AG04450 (cell line): ENCODE measurements at regions not wholly inside any gene's neighbourhood (a gene's known extent, or its start where the extent isn't known, plus 50 kb on each side); places are given as distances from the start of the nearest gene placed in this dataset.

ENCODE experiments used
- CTCF ChIA-PET: fragments of 300-600, 350-600 bp; formaldehyde crosslinking; extraction: SDS; loops from one replicate; lab custom pipeline; 2022; ENCODE audit warnings: antibody characterized with exemption, inconsistent platforms; lab: Charles Lee
- POLR2A ChIA-PET: fragments of 350-600 bp; formaldehyde crosslinking; extraction: SDS; loops from one replicate; lab custom pipeline; 2021; ENCODE audit warnings: antibody characterized with exemption, inconsistent platforms; lab: Yijun Ruan, JAX
- DNase-seq: peaks from one replicate; pipeline ENCODE4 v3.0.0-alpha.2; 2011; ENCODE audit warnings: low read depth, low spot score
- H3K27ac ChIP-seq: one replicate; pipeline ENCODE4 v1.5.1; 2012; ENCODE audit warnings: low read depth, low read length, control low read depth
- H3K27me3 ChIP-seq: one replicate; pipeline ENCODE4 v1.6.0; 2012; ENCODE audit warnings: low read length; ENCODE audit not compliant: control insufficient read depth, insufficient read depth
- H3K4me3 ChIP-seq: 2 replicates; pipeline ENCODE4 v1.5.1; 2011; ENCODE audit warnings: mild to moderate bottlenecking, low read depth, low read length, control low read depth
- H3K9me3 ChIP-seq: 2 replicates; pipeline ENCODE4 v1.5.1; 2012; ENCODE audit warnings: low read length; ENCODE audit not compliant: control insufficient read depth, insufficient read depth
- CTCF ChIP-seq: IDR thresholded peaks from 2 replicates; pipeline ENCODE4 v1.5.1; 2011; ENCODE audit warnings: low read depth, low read length, control low read depth, inconsistent platforms

DNA sequence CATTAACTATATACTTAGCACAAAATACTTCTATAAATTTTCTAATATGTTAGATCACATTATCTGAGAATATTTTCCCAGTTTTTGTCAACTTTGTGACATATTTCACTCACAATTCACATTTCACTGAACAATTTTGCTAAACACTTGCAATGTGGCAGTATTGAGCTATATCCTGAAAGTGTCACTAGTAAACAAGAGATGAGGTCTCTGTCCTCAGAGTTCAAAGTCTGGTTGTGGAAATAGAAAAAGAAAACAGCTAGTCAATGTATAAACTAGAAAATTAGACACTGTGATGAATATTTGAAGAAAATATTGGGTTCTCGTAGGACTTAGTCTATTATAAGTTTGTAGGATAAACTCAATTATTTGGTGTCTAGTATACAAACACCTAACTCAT, 87.4 kb upstream of the CHORDC1 start:
- H3K4me3 ChIP-seq, result no peak overlapping the region
- CTCF ChIA-PET, result no interaction called here
- POLR2A ChIA-PET, result no interaction called here
- H3K9me3 ChIP-seq, result no peaks in the 10 kb centered on the region
- no peak for TF ChIP-seq CTCF
- DNase-seq, result no peak
- no peaks in the 10 kb centered on the region for H3K27me3 ChIP-seq
- no peak overlapping the region for H3K27ac ChIP-seq

DNA sequence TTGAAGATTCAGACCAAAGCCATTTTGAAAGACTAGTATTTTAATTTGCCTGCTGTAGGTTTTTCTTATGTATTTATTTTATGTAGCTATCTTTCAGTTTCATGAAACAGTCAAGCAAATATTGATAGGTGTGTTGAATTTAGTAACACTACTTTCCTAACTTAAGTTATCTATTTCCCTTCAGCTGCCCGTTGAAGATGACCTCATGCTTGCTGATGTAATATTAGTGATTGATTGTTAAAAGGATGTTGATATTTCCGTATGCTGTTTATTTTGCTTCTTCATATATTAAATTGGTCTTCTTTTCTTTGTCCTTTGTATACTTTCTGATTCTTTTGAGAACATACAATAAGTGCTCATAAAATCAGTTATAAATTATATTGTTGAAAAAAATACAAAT, 86.8 kb upstream of the CHORDC1 start:
- H3K9me3 ChIP-seq, result no peaks in the 10 kb centered on the region
- no peak for DNase-seq
- no peak overlapping the region for H3K4me3 ChIP-seq
- H3K27ac ChIP-seq, result no peak overlapping the region
- ChIA-PET CTCF (no interaction called here), POLR2A (no interaction called here)
- H3K27me3 ChIP-seq, result no peaks in the 10 kb centered on the region
- TF ChIP-seq CTCF, result no peak

- Histone ChIP-seq H3K27ac (no peak overlapping the region), H3K9me3 (no peaks in the 10 kb centered on the region), H3K27me3 (no peaks in the 10 kb centered on the region), H3K4me3 (no peak overlapping the region)
- no peak for TF ChIP-seq CTCF
- ChIA-PET CTCF (no interaction called here), POLR2A (no interaction called here)
- no peak for DNase-seq
Observed at GRCh38 chr11:90294526-90294925, 71.7 kb upstream of the CHORDC1 start.

DNA sequence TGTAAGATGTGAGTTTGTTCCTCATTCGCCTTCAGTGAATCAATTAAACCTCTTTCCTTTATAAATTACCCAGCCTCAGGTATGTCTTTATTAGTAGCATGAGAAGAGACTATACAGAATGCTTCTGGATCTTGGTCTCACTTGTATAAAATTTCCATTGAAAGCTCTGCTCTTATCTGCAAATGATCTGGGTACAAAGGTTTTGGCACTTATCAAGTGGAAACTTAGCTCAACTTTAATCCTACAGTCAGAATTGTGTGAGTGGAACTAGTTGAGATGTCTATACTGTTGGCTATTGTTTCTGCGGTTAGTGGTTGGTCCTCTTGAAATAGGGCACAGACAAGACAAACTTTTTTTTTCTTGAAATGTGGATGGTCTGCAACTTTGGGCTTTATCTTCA, 71.2 kb upstream of the CHORDC1 start:
- TF ChIP-seq CTCF, result no peak
- Histone ChIP-seq H3K4me3 (no peak overlapping the region), H3K27ac (no peak overlapping the region), H3K27me3 (no peaks in the 10 kb centered on the region), H3K9me3 (no peaks in the 10 kb centered on the region)
- ChIA-PET POLR2A (no interaction called here), CTCF (no interaction called here)
- no peak for DNase-seq

- no peak overlapping the region for H3K27ac ChIP-seq
- TF ChIP-seq CTCF, result peak; percentile 53
- no peaks in the 10 kb centered on the region for H3K27me3 ChIP-seq
- no peak for DNase-seq
- no peak overlapping the region for H3K4me3 ChIP-seq
- POLR2A ChIA-PET, result no interaction called here
- no peaks in the 10 kb centered on the region for H3K9me3 ChIP-seq
- CTCF ChIA-PET, result interaction anchor here (1.2 kb wide), 1 partner anchor 11 kb away, joined by 3 read pairs; no protein-coding TSS in a partner anchor
Observed at GRCh38 chr11:90288212-90288821, 65.5 kb upstream of the CHORDC1 start.
